Fibroblast of lung (primary cell): ENCODE measurements at regions not wholly inside any gene's neighbourhood (a gene's known extent, or its start where the extent isn't known, plus 50 kb on each side); places are given as distances from the start of the nearest gene placed in this dataset.

Experiments used
- CTCF ChIP-seq, 2 donors: IDR thresholded peaks in 1 of 2; conservative IDR thresholded peaks in 1 of 2; 1 replicate in 1 of 2; 2 replicates in 1 of 2; pipeline ENCODE4 v1.5.1; 2011 to 2012; ENCODE audit warnings: low read length in 2 of 2, control low read depth in 1 of 2, inconsistent platforms in 1 of 2, low read depth in 1 of 2, mild to moderate bottlenecking in 1 of 2
- EZH2 ChIP-seq: IDR thresholded peaks from 2 replicates; pipeline ENCODE4 v1.5.1; 2012; ENCODE audit warnings: low read length, control low read depth, mild to moderate bottlenecking; ENCODE audit errors: missing control alignments

GRCh38 chr5:164747371-164747770 lies 1242.0 kb downstream of the MAT2B start:
- no peak for TF ChIP-seq CTCF (conservative IDR thresholded peaks at IDR 0.05 in 1 of 2, IDR thresholded peaks at IDR 0.05 in 1 of 2; ENCODE audit: low read depth in 1 of 2, low read length in 2 of 2)
- no peak for TF ChIP-seq EZH2
